ACC112 (cell line): ENCODE measurements at regions not wholly inside any gene's neighbourhood (a gene's known extent, or its start where the extent isn't known, plus 50 kb on each side); places are given as distances from the start of the nearest gene placed in this dataset.
A peak's percentile ranks its signal among the peaks of the same experiment; 100 is the strongest.

Experiments used
- H2AFZ ChIP-seq: fragments of 200-600 bp; sonication (generic); one replicate; pipeline ENCODE4 v1.6.0; 2017; ENCODE audit warnings: antibody characterized with exemption, low read length; ENCODE audit not compliant: unreplicated experiment
- H3K27ac ChIP-seq: fragments of 200-600 bp; sonication (generic); 2 replicates; pipeline ENCODE4 v1.5.1; 2014; ENCODE audit warnings: low read depth, mild to moderate bottlenecking, antibody characterized with exemption, low read length, moderate library complexity
- H3K27me3 ChIP-seq: fragments of 200-600 bp; sonication (generic); 2 replicates; pipeline ENCODE4 v1.6.1; 2014; ENCODE audit warnings: mild to moderate bottlenecking, antibody characterized with exemption, low read length, moderate library complexity, mixed read lengths; ENCODE audit not compliant: insufficient read depth
- H3K36me3 ChIP-seq: fragments of 200-600 bp; sonication (generic); 2 replicates; pipeline ENCODE4 v1.6.1; 2016; ENCODE audit warnings: mild to moderate bottlenecking, antibody characterized with exemption, low read length, moderate library complexity, mixed read lengths; ENCODE audit not compliant: insufficient read depth
- H3K4me1 ChIP-seq: fragments of 200-600 bp; sonication (generic); one replicate; pipeline ENCODE4 v1.6.1; 2016; ENCODE audit warnings: low read length, mixed read lengths; ENCODE audit not compliant: insufficient read depth, unreplicated experiment, control insufficient read depth
- H3K4me3 ChIP-seq: fragments of 200-600 bp; sonication (generic); 2 replicates; pipeline ENCODE4 v1.5.1; 2014; ENCODE audit warnings: mild to moderate bottlenecking, low read depth, low read length
- H3K79me2 ChIP-seq: fragments of 200-600 bp; sonication (generic); one replicate; pipeline ENCODE4 v1.6.0; 2016; ENCODE audit warnings: low read length; ENCODE audit not compliant: control insufficient read depth, unreplicated experiment, insufficient read depth

GRCh38 chr9:78746010-78746409, 449.1 kb downstream of the PSAT1 start:
- no peaks in the 10 kb centered on the region for H3K4me1 ChIP-seq
- no peak overlapping the region for H3K27ac ChIP-seq
- H3K36me3 ChIP-seq: no peaks in the 10 kb centered on the region
- no peak overlapping the region for H2AFZ ChIP-seq
- H3K79me2 ChIP-seq: no peaks in the 10 kb centered on the region
- no peaks in the 10 kb centered on the region for H3K27me3 ChIP-seq
- no peak overlapping the region for H3K4me3 ChIP-seq

GRCh38 chr9:78753039-78753438, 456.1 kb downstream of the PSAT1 start:
- no peaks in the 10 kb centered on the region for H3K79me2 ChIP-seq
- no peaks in the 10 kb centered on the region for H3K36me3 ChIP-seq
- H3K4me1 ChIP-seq: no peaks in the 10 kb centered on the region
- no peak overlapping the region for H3K27ac ChIP-seq
- no peaks in the 10 kb centered on the region for H3K27me3 ChIP-seq
- H2AFZ ChIP-seq: no peak overlapping the region
- no peak overlapping the region for H3K4me3 ChIP-seq

DNA sequence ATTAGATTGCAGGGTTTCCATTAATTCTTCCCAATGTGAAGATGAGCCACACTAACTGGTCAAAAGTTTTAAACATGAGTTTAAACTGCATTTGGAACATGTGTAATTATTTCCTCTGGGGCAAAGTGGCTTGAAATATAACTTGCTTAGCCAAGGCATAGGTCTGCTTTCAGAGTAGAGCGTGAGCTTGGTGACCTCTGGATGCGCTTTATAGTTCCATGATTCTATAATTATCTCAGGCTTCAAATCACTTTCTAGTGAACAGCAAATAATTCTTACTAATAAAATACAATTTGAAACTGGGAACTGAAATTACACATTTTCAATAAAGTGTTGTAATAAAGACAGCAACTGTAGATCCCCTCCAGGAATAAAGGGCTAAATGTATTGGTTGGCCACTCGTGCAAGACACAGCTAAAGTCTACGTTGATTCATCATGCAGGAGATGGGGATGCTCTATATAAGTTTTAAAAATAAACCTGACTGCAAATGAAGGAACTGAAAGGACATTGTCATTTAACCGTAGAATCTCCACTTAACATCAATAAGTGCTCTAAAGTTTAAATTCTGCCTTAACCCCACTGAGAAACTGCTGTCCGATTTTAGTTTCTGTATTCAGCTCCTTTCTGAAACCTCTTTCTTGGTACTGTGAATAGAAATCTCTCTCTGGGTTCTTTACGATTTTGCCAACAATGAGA, 460.0 kb downstream of the PSAT1 start:
- H3K79me2 ChIP-seq: no peaks in the 10 kb centered on the region
- H2AFZ ChIP-seq: no peak overlapping the region
- H3K36me3 ChIP-seq: no peaks in the 10 kb centered on the region
- no peak overlapping the region for H3K4me3 ChIP-seq
- no peaks in the 10 kb centered on the region for H3K4me1 ChIP-seq
- no peaks in the 10 kb centered on the region for H3K27me3 ChIP-seq
- H3K27ac ChIP-seq: no peak overlapping the region

GRCh38 chr9:78763424-78763823, 466.5 kb downstream of the PSAT1 start:
- no peaks in the 10 kb centered on the region for H3K79me2 ChIP-seq
- H3K4me1 ChIP-seq: no peaks in the 10 kb centered on the region

GRCh38 chr9:78765861-78766260, 468.9 kb downstream of the PSAT1 start:
- Histone ChIP-seq H3K4me3 (no peak overlapping the region), H3K4me1 (peaks cover 4% of the 10 kb centered on the region), H3K36me3 (no peaks in the 10 kb centered on the region), H3K27ac (no peak overlapping the region), H3K79me2 (no peaks in the 10 kb centered on the region), H2AFZ (no peak overlapping the region), H3K27me3 (no peaks in the 10 kb centered on the region)

More at GRCh38 chr9:78763424-78763823, 466.5 kb downstream of the PSAT1 start:
- Histone ChIP-seq H3K27ac (no peak overlapping the region), H3K4me3 (no peak overlapping the region), H2AFZ (no peak overlapping the region), H3K36me3 (no peaks in the 10 kb centered on the region), H3K27me3 (no peaks in the 10 kb centered on the region)

DNA sequence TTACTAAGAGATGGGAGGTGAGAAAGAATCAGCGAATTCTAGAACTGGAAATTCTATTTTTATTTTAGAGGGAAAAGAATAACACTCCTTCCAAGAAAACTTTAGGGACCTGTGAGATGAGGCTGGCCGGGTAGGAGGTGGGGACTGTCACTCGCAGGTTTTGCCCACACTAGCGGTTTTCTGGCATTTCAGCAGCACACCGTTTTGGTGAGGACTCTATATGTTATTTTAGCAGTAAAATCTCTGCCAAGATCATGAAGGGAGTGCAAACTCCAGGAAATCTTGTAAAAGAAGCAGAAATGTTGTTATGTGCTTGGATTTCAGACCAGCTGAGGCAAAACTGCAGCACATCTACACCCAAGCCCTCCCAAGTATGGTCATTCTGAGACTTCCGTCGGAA, 470.6 kb downstream of the PSAT1 start:
- Histone ChIP-seq H3K36me3 (no peaks in the 10 kb centered on the region), H2AFZ (no peak overlapping the region), H3K4me1 (peaks cover 4% of the 10 kb centered on the region), H3K4me3 (no peak overlapping the region), H3K27me3 (no peaks in the 10 kb centered on the region), H3K79me2 (no peaks in the 10 kb centered on the region), H3K27ac (no peak overlapping the region)

- H2AFZ ChIP-seq: peak overlapping the region; percentile 28
- H3K4me3 ChIP-seq: no peak overlapping the region
- no peak overlapping the region for H3K27ac ChIP-seq
- H3K27me3 ChIP-seq: no peaks in the 10 kb centered on the region
- H3K79me2 ChIP-seq: no peaks in the 10 kb centered on the region
- H3K4me1 ChIP-seq: peaks cover 4% of the 10 kb centered on the region
- H3K36me3 ChIP-seq: no peaks in the 10 kb centered on the region
Observed at GRCh38 chr9:78769690-78770089, 472.8 kb downstream of the PSAT1 start.

DNA sequence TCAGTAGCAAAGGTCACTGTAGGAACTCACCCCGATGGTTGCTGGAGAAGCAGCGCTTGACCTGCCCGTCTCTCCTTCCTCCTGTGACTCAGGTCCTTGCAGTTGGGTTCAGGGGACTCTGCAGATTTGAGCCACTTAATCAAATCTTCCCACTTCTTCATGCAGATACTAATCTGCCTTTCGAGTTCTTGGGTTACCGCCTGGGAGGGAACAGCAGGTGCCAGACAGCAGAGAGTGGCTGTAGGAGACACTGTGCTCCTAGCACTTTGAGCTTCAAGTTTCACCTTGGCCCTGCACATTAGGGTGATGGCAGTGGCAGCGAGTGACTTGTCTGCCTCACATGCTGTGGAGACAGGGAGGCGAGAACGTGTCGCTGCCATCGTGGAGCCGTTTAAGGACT, 478.3 kb downstream of the PSAT1 start:
- no peaks in the 10 kb centered on the region for H3K79me2 ChIP-seq
- no peaks in the 10 kb centered on the region for H3K36me3 ChIP-seq
- H3K27ac ChIP-seq: no peak overlapping the region
- no peak overlapping the region for H3K4me3 ChIP-seq
- no peaks in the 10 kb centered on the region for H3K4me1 ChIP-seq
- no peak overlapping the region for H2AFZ ChIP-seq
- H3K27me3 ChIP-seq: no peaks in the 10 kb centered on the region

GRCh38 chr9:78775696-78776295, 478.9 kb downstream of the PSAT1 start:
- Histone ChIP-seq H3K79me2 (no peaks in the 10 kb centered on the region), H3K27me3 (no peaks in the 10 kb centered on the region), H3K36me3 (no peaks in the 10 kb centered on the region), H3K27ac (no peak overlapping the region), H3K4me3 (no peak overlapping the region), H3K4me1 (no peaks in the 10 kb centered on the region), H2AFZ (no peak overlapping the region)

GRCh38 chr9:78777747-78778146, 480.8 kb downstream of the PSAT1 start:
- no peaks in the 10 kb centered on the region for H3K4me1 ChIP-seq
- H3K79me2 ChIP-seq: no peaks in the 10 kb centered on the region
- no peaks in the 10 kb centered on the region for H3K27me3 ChIP-seq
- H2AFZ ChIP-seq: no peak overlapping the region
- no peak overlapping the region for H3K4me3 ChIP-seq
- no peak overlapping the region for H3K27ac ChIP-seq
- no peaks in the 10 kb centered on the region for H3K36me3 ChIP-seq

GRCh38 chr9:78778318-78778717, 481.4 kb downstream of the PSAT1 start:
- Histone ChIP-seq H3K4me3 (no peak overlapping the region), H2AFZ (no peak overlapping the region), H3K36me3 (no peaks in the 10 kb centered on the region), H3K27ac (no peak overlapping the region), H3K4me1 (no peaks in the 10 kb centered on the region), H3K79me2 (no peaks in the 10 kb centered on the region), H3K27me3 (no peaks in the 10 kb centered on the region)
